ENCODE measurements at regions not wholly inside any gene's neighbourhood (a gene's known extent, or its start where the extent isn't known, plus 50 kb on each side); places are given as distances from the start of the nearest gene placed in this dataset.

- H3K36me3 ChIP-seq (replicated peaks; ENCODE audit: insufficient read depth, low read depth): no peaks in the 10 kb centered on the region
- H3K27me3 ChIP-seq: no peaks in the 10 kb centered on the region
- no peak for TF ChIP-seq EZH2phosphoT487 (IDR thresholded peaks at IDR 0.05; ENCODE audit: low read depth, severe bottlenecking, unreplicated experiment)
- TF ChIP-seq, protein P1, sequence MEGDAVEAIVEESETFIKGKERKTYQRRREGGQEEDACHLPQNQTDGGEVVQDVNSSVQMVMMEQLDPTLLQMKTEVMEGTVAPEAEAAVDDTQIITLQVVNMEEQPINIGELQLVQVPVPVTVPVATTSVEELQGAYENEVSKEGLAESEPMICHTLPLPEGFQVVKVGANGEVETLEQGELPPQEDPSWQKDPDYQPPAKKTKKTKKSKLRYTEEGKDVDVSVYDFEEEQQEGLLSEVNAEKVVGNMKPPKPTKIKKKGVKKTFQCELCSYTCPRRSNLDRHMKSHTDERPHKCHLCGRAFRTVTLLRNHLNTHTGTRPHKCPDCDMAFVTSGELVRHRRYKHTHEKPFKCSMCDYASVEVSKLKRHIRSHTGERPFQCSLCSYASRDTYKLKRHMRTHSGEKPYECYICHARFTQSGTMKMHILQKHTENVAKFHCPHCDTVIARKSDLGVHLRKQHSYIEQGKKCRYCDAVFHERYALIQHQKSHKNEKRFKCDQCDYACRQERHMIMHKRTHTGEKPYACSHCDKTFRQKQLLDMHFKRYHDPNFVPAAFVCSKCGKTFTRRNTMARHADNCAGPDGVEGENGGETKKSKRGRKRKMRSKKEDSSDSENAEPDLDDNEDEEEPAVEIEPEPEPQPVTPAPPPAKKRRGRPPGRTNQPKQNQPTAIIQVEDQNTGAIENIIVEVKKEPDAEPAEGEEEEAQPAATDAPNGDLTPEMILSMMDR (IDR thresholded peaks at IDR 0.05; ENCODE audit: poor library complexity): no peak
- H3K9me2 ChIP-seq (replicated peaks; ENCODE audit: insufficient read depth): no peaks in the 10 kb centered on the region
- WGBS (ENCODE audit: low lambda C conversion rate, missing lambda C conversion rate): 93% methylated on average over 5 of the region's 5 CpGs
- H3K4me2 ChIP-seq: no peak overlapping the region
- H3K4me1 ChIP-seq (ENCODE audit: insufficient read depth): peaks cover 4% of the 10 kb centered on the region
- H3K4me3 ChIP-seq: no peak overlapping the region
- H3K79me2 ChIP-seq: no peaks in the 10 kb centered on the region
- DNase-seq (ENCODE audit: low spot score): no peak
- H4K20me1 ChIP-seq (ENCODE audit: insufficient read depth, poor library complexity, severe bottlenecking): no peaks in the 10 kb centered on the region
- H2AFZ ChIP-seq: no peak overlapping the region
- H3K9me3 ChIP-seq (ENCODE audit: low read depth): no peaks in the 10 kb centered on the region
- no peak overlapping the region for H3K27ac ChIP-seq
Measured at GRCh38 chr19:30109565-30109964, 167.5 kb downstream of the URI1 start.

DNA sequence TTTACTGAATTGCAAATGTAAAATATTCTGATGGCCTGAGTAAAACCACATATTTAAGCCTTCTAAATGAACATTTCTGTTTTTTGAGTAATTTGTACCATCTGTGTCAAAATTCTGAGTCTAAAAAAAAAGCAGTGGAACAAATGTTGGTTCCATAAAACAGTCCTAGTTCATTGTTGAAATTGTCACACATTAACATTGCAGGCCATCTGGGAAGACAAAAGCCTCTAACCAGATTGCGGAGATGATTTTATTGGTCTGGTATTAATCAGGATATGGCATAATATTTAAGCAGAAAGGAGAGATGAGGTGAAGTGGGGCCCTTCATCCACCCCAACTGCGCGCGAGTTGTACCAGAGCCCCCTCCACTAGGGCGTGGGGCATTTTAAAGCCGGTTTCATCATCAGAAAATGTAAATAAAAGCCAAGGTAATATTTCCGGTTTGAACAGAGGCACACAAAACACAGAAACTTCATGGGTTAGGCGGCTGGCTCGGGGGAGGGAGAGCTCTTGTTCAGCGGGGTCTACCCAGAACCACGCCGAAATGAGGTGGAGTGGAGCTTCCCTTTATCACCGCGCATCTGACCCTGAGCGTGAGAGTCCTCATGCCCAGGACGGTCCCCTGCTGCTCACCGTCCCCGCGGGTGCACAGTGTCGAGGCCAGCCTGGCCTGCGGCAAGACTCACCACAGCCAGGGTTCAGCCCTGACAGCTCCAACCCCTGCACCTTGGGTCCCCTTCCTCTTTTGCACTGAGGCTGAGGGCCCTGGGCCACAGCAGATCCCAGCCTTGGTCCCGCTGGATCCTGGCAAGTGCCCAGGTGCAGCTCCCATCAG is 169.2 kb downstream of the URI1 start:
- Histone ChIP-seq H3K9me3 (ENCODE audit: low read depth) (no peaks in the 10 kb centered on the region), H3K36me3 (replicated peaks; ENCODE audit: insufficient read depth, low read depth) (no peaks in the 10 kb centered on the region), H4K20me1 (ENCODE audit: insufficient read depth, poor library complexity, severe bottlenecking) (no peaks in the 10 kb centered on the region), H3K27me3 (no peaks in the 10 kb centered on the region), H3K4me3 (no peak overlapping the region), H3K79me2 (no peaks in the 10 kb centered on the region), H3K4me2 (peak overlapping the region; percentile 56), H2AFZ (peak overlapping the region; percentile 31), H3K27ac (peak overlapping the region; percentile 31), H3K4me1 (ENCODE audit: insufficient read depth) (peaks cover 4% of the 10 kb centered on the region), H3K9me2 (replicated peaks; ENCODE audit: insufficient read depth) (no peaks in the 10 kb centered on the region)
- 76% methylated on average over 22 of the region's 22 CpGs for WGBS (ENCODE audit: low lambda C conversion rate, missing lambda C conversion rate)
- TF ChIP-seq, protein P1 (IDR thresholded peaks at IDR 0.05; ENCODE audit: poor library complexity): no peak
- TF ChIP-seq EZH2phosphoT487 (IDR thresholded peaks at IDR 0.05; ENCODE audit: low read depth, severe bottlenecking, unreplicated experiment) (no peak), EZH2 (IDR thresholded peaks at IDR 0.05; ENCODE audit: borderline replicate concordance) (no peak)
- DNase-seq (ENCODE audit: low spot score): no peak

DNA sequence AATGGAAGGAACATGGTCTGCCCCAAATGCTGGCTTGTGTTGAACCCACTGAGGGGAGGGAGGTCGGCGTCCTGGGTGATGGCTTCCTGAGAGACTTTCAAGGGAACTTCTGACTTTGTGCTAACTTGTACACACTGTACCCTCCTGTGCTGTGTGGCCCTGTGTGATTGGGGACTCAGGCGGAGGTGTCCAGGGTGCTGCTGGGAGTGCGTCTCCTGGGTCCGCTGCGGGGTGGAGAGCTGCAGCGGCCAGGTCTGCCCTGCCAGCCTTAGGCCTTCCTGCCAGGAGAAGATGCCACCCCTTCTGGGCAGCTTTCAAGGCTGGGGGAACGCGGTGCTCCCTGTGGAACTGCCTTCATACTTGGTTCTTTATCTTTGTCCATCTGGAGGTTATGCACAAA is 170.1 kb downstream of the URI1 start:
- WGBS (ENCODE audit: low lambda C conversion rate, missing lambda C conversion rate): 92% methylated on average over 9 of the region's 9 CpGs
- H4K20me1 ChIP-seq (ENCODE audit: insufficient read depth, poor library complexity, severe bottlenecking): no peaks in the 10 kb centered on the region
- peaks cover 4% of the 10 kb centered on the region for H3K4me1 ChIP-seq (ENCODE audit: insufficient read depth)
- H3K4me3 ChIP-seq: no peak overlapping the region
- no peak overlapping the region for H3K27ac ChIP-seq
- no peaks in the 10 kb centered on the region for H3K79me2 ChIP-seq
- no peaks in the 10 kb centered on the region for H3K36me3 ChIP-seq (replicated peaks; ENCODE audit: insufficient read depth, low read depth)
- TF ChIP-seq, protein P1 (IDR thresholded peaks at IDR 0.05; ENCODE audit: poor library complexity): no peak
- no peak overlapping the region for H2AFZ ChIP-seq
- H3K9me2 ChIP-seq (replicated peaks; ENCODE audit: insufficient read depth): no peaks in the 10 kb centered on the region
- H3K4me2 ChIP-seq: no peak overlapping the region
- H3K9me3 ChIP-seq (ENCODE audit: low read depth): no peaks in the 10 kb centered on the region
- no peak for DNase-seq (ENCODE audit: low spot score)
- H3K27me3 ChIP-seq: no peaks in the 10 kb centered on the region
